GM21526 (cell line): ENCODE measurements at regions not wholly inside any gene's neighbourhood (a gene's known extent, or its start where the extent isn't known, plus 50 kb on each side); places are given as distances from the start of the nearest gene placed in this dataset.

ENCODE experiments used
- ATAC-seq: cut with Tn5 transposase; IDR thresholded peaks from one replicate; pipeline ENCODE4 v1.9.1; 2021; ENCODE audit warnings: moderate library complexity; ENCODE audit not compliant: unreplicated experiment, low FRiP score

DNA sequence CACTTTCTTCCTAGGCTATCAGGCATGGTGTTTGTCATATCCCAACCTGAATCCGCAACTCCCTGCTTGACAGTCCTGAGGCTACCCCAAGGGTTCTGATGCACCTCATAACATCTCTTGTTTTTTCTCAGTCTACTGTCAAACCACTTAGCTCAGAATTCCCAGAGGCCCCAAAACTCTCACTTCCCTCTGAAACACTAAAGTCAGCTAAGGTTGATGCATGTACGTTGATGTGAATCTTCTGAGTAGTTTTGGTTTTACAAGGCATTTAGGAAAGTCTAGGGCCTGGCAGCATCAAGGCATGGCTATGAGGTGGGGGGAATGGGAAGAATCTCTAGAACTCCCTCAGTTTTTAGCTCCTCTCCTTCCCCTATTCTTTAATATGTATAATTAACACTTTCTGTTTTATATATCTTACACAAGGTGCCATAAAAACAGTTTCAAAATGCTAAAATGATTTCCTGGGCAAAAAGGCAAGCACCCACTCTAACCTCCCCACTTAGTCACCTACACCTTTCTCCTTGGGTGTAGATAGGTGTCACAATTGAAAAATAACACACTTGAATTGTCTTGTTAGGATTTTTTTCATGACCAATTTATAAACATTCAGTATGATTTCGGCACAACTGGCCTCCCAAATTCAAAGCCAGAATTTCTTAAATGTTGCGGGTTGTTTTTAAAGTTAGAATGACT is 71.4 kb upstream of the TANK start:
- ATAC-seq, result peak; percentile 84

DNA sequence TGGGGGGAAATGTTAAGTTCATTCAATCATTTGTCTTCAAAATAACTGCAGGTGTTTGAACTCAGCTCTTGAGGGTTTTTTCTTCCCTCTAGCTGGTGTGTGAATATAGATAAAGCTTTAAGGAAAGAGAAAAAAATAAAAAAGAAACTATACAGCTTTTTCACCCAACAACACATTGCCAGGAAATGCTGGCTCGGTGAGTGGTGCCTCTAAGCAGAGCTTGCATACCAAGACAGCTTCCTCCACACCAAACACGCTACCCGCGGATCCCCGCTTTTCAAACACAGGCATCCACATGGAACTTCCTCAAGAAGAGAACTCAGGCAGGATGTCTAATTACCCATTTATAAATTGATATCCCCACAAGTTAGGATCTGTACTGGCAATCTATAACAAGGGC is 69.8 kb upstream of the TANK start:
- peak; percentile 44 for ATAC-seq

DNA sequence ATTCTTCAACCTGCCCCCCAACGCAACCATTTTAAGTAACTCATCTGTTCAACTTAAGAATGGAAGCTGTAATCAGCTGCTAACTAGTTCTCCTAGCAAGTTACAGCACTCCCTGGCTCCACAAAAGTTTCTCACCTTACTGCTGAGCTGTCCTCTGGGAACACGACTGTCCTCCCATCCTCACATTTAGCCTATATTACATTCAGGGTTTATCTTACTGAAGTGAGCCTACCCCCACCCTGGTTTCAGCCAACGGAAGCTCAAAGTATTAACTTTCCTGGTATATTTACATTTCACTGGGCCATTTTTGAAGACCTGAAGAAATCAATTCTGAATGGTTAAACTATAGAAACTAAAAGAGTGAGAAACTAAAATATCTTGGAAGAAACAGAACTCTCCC is 64.9 kb upstream of the TANK start:
- no peak for ATAC-seq

DNA sequence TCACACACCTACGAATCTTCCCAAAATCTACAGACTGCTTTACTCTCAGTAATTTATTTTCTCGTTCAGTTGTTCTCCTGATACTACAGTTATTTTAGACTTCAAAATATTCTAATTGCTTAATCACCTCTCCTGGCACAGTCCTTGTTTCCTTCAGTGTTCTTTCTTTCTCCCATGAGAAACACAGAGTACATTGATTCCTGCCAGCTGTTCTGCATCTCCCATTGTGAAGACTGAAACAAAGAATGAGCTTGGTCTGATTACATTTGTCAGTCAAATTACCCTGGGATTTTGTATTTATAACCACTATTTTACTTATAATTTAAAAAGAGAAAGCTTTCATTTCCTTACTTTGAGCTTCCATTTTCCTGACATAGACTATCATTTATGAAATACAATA is 63.9 kb upstream of the TANK start:
- no peak for ATAC-seq

DNA sequence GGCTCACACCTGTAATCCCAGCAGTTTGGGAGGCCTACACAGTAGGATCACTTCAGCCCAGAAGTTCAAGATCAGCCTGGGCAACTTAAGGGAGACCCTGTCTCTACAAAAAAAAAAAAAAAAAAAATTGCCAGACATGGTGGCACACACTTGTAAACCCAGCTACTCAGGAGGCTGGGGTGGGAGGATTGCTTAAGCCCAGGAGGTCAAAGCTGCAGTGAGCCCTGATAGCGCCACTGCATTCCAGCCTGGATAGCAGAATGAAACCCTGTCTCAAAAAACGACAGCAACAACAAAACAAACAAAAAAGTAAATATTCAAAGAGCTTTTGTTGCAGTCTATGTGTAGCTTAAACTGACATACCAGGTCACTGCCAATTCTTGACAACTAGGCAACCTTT is 63.1 kb upstream of the TANK start:
- ATAC-seq, result no peak

DNA sequence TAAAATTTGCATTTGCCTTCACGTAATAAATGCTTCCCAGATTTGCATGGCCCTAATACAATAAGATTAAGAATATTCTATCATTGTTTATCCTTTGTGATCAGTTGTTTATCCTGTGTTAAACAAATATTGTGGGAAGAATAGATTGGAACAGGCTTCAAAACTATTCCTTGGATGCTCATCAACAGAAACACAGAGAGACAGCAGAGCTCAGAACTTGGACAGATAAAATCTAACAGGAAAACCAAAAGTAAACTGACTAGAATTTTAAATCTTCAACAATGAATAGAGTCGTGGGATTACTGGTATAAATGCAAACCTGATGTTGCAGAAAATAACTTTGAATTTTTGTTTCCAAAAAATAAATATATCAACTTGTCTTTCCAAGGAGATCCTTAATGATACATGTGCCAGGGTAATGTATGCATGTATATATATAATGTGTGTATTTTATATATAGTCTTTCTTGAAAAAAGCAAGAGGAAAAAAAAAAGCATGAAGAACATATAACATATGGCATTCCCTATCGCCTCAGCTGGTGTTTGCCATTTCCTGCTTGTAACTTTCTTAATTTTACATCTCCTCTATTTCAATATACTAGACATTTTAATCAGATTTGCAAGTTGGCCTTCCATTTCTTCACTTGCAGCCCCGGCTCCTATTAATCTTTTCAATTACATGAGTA is 59.9 kb upstream of the TANK start:
- no peak for ATAC-seq

DNA sequence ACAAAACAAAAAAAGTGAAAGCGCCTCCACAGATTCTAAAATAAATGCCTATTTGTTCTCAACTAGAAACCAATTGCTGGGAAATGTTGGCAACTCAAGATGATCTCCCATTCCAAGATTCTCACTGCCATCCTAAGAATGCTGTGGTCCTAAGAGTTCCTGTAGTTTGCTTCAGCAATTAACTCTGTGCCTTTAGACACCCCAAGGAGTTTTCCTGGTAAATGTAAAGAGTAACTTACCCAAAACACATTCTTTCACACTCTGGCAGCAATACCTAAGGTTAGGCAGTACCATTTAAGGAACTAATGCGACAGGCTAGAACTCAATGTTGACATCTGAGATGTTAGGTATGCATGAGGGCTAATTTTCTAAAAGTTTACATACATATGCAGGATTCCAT is 58.8 kb upstream of the TANK start:
- ATAC-seq, result no peak

DNA sequence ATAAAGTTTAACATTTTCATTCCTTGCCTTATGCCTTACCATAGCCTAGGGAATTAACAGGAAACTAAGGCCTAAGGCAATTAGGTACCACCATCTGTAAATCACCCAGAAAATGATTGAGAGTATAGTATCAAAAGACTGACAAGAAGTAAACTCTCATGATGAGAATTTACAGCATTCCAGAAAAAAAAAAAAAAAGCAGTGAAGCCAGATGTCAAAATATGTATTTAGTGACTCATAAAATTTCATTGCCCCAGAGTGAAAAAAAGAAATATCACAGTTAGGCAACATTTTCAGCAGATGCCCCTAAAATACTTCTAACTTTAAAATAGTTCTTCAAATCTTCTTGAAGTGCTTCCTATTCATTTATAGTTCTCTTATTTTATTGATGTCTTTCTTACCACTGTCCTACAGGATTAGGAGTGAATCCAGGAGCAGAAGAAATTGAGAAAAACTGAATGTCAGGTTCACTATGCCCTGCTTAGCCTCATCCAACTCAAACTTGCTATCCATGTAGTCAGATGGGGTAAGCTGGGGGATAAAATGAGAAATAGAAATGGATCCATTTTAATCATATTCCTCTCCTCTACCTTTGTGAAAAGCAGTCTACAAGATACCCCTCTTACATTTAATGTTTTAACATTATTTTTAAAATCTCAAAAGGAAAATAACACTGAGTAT is 57.3 kb upstream of the TANK start:
- ATAC-seq, result no peak

DNA sequence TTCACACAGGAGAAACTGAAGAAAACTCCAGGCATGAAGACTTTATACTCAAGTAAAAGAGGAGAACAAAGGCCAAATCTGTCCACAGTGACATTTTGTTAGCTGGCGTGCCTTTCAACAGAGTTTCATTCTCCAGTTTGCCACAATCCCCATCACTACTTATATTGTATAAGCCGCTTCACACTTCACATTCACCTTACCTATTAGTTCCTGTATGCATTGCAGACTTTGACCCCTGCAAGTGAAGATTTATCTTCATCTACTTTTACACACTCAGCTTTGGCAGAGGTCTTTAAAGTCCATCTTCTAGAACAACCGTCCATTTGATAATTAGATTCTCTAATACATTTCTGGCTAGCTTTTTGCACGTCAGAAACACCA is 56.8 kb upstream of the TANK start:
- no peak for ATAC-seq

DNA sequence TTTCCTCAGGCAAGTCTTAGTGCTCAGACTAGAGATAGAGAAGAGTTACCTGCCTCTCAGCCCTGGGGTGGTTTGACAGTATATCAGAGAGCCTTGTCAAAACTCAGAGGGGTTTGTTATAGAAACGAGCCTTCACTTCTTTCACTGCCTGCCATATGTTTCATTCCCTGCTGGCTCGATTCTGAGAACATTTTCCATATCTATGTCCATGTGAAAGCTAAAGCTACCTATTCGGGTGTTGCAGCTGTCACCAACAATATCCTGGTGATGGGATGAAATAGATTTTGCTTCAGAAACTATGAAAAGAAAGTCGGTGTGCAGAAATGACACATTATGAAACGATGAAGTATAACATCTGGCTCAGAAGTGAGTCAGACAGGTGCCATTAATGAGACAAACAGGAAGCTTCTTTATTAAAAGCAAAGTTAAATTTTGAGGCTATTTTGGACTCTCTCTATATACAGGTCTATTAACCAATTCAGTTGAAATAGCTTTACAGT is 56.1 kb upstream of the TANK start:
- ATAC-seq, result peak; percentile 94

DNA sequence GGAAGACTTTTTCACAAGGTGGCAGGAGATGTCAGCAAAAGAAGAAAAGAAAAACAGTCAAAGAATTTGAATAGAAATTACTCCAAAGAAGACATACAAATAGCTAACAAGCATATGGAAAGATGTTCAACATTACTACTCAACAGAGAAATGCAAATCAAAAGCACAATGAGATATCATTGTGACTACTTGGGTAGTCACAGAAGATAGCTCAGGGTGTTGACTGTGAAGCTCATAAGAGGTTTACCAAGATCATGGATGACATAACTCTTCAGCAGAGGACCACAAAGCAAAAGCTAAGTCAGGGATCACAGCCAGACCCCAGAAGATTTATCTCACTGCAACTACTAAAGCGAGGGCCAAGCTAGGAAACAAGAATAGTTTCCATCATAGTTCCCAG is 53.0 kb upstream of the TANK start:
- ATAC-seq, result no peak
